GM12878 (cell line): ENCODE measurements at regions not wholly inside any gene's neighbourhood (a gene's known extent, or its start where the extent isn't known, plus 50 kb on each side); places are given as distances from the start of the nearest gene placed in this dataset.

Source experiments
- ATAC-seq: fragments of 200-7000 bp; cut with Tn5 transposase; 3 replicates; pipeline ENCODE4 v1.9.1; 2020; ENCODE audit warnings: mild to moderate bottlenecking, moderate library complexity
- BruUV-seq: library from RNA; stranded (reverse); fragments of 400-500 nt; replicated peaks from 2 replicates; lab custom pipeline; 2021; lab: Mats Ljungman, UMichigan
- CTCF ChIA-PET: fragments of 300-600 bp; sonication (Branson Sonifier 250); formaldehyde crosslinking; extraction: SDS; loops from one replicate; lab custom pipeline; 2021; ENCODE audit warnings: inconsistent platforms; lab: Yijun Ruan, JAX
- POLR2A ChIA-PET: fragments of 350-600 bp; formaldehyde crosslinking; extraction: SDS; loops from one replicate; lab custom pipeline; 2021; ENCODE audit warnings: inconsistent platforms; lab: Charles Lee
- RAD21 ChIA-PET: fragments of 300-600 bp; sonication (Branson Sonifier 250); formaldehyde crosslinking; loops from one replicate; lab custom pipeline; 2023; ENCODE audit warnings: antibody characterized with exemption; ENCODE audit not compliant: unreplicated experiment; lab: Charles Lee
- SMC1A ChIA-PET: fragments of 300-600 bp; sonication (Branson Sonifier 250); formaldehyde crosslinking; loops from one replicate; lab custom pipeline; 2023; ENCODE audit not compliant: unreplicated experiment, uncharacterized antibody; lab: Charles Lee
- DNase-seq: peaks from one replicate; pipeline ENCODE4 v3.0.0-alpha.2; 2011; ENCODE audit warnings: low read depth, low spot score
- FAIRE-seq: peaks from 3 replicates; lab custom pipeline; 2011; peaks lifted over from hg19 to GRCh38; lab: Jason Lieb, UNC
- H2AFZ ChIP-seq: 2 replicates; pipeline ENCODE4 v1.6.0; 2011; ENCODE audit warnings: low read depth, low read length, control low read depth; ENCODE audit not compliant: control insufficient read depth
- H3K27ac ChIP-seq: 2 replicates; pipeline ENCODE4 v1.5.1; 2011; ENCODE audit warnings: control low read depth; ENCODE audit not compliant: control insufficient read depth, insufficient read depth
- H3K27me3 ChIP-seq, 2 experiments: replicated peaks in 1 of 2; 2 replicates each; pipeline versions ENCODE4 v1.6.0 to v1.6.1; 2011; ENCODE audit warnings: low read length in 1 of 2; ENCODE audit not compliant: control insufficient read depth in 2 of 2, insufficient read depth in 2 of 2
- H3K36me3 ChIP-seq, 2 experiments: 2 replicates each; pipeline ENCODE4 v1.5.1; 2011; ENCODE audit warnings: low read length in 1 of 2; ENCODE audit not compliant: control insufficient read depth in 2 of 2, insufficient read depth in 2 of 2
- H3K4me1 ChIP-seq: 2 replicates; pipeline ENCODE4 v1.6.1; 2011; ENCODE audit warnings: mild to moderate bottlenecking, low read length, moderate library complexity, mixed read lengths; ENCODE audit not compliant: control insufficient read depth, insufficient read depth
- H3K4me2 ChIP-seq: 2 replicates; pipeline ENCODE4 v1.6.0; 2011; ENCODE audit warnings: control low read depth; ENCODE audit not compliant: control insufficient read depth, insufficient read depth
- H3K4me3 ChIP-seq: fragments of 200-600 bp; sonication (generic); 2 replicates; pipeline ENCODE4 v1.5.1; 2016
- H3K79me2 ChIP-seq: 2 replicates; pipeline ENCODE4 v1.6.0; 2011; ENCODE audit warnings: low read length; ENCODE audit not compliant: control insufficient read depth, insufficient read depth
- H3K9ac ChIP-seq: 2 replicates; pipeline ENCODE4 v1.8.0; 2011; ENCODE audit warnings: low read length, control low read depth, mixed read lengths; ENCODE audit not compliant: control insufficient read depth, insufficient read depth
- H3K9me3 ChIP-seq: replicated peaks from 3 replicates; pipeline ENCODE4 v1.5.1; 2011; ENCODE audit warnings: mild to moderate bottlenecking, low read length; ENCODE audit not compliant: control insufficient read depth, insufficient read depth
- H4K20me1 ChIP-seq: 2 replicates; pipeline ENCODE4 v1.6.0; 2011; ENCODE audit not compliant: control insufficient read depth, insufficient read depth
- PAX8 ChIP-seq: fragments of 450-650 bp; IDR thresholded peaks from 2 replicates; pipeline ENCODE4 v1.6.1; 2017; ENCODE audit warnings: mild to moderate bottlenecking, moderate library complexity
- PML ChIP-seq: IDR thresholded peaks from 2 replicates; pipeline ENCODE4 v1.6.1; 2012; ENCODE audit warnings: low read length, inconsistent platforms
- RAD21 ChIP-seq: IDR thresholded peaks from 2 replicates; pipeline ENCODE4 v1.6.1; 2011; ENCODE audit warnings: mild to moderate bottlenecking, low read depth, low read length, moderate library complexity; ENCODE audit not compliant: insufficient read depth
- RBBP5 ChIP-seq: fragments of 200-600 bp; sonication (generic); conservative IDR thresholded peaks from 2 replicates; pipeline ENCODE4 v1.6.1; 2016
- RELA ChIP-seq: fragments of 450-650 bp; IDR thresholded peaks from 2 replicates; pipeline ENCODE4 v1.8.0; 2014; ENCODE audit warnings: borderline replicate concordance; ENCODE audit not compliant: partially characterized antibody
- ZSCAN29 ChIP-seq: fragments of 450-650 bp; IDR thresholded peaks from 2 replicates; pipeline ENCODE4 v1.6.1; 2017; ENCODE audit warnings: mild to moderate bottlenecking, moderate library complexity
- ZZZ3 ChIP-seq: IDR thresholded peaks from 2 replicates; pipeline ENCODE4 v1.6.1; 2011; ENCODE audit warnings: low read depth; ENCODE audit not compliant: control insufficient read depth, insufficient read length
- WGBS: methylation state at CpG from one replicate; pipeline ENCODE4 v1.1.6; 2016; ENCODE audit warnings: low lambda C conversion rate; ENCODE audit not compliant: insufficient replicate concordance, insufficient coverage; ENCODE audit errors: missing lambda C conversion rate; 5-methylcytosine and 5-hydroxymethylcytosine counted together
- in situ Hi-C: fragments of 300-500 bp; cut with MboI; formaldehyde crosslinking; loops from 9 replicates; pipeline ENCODE4 v1.14.3; 2018; ENCODE audit warnings: mixed read lengths
- intact Hi-C: fragments of 100-400 bp; cut with micrococcal nuclease; formaldehyde crosslinking; loops from one replicate; pipeline ENCODE4 v1.14.2; 2022; ENCODE audit not compliant: unreplicated experiment
- TF ChIP-seq, protein P1 (sequence below): IDR thresholded peaks from 2 replicates; pipeline ENCODE4 v1.6.1; 2012; ENCODE audit warnings: mild to moderate bottlenecking, low read depth, low read length

DNA sequence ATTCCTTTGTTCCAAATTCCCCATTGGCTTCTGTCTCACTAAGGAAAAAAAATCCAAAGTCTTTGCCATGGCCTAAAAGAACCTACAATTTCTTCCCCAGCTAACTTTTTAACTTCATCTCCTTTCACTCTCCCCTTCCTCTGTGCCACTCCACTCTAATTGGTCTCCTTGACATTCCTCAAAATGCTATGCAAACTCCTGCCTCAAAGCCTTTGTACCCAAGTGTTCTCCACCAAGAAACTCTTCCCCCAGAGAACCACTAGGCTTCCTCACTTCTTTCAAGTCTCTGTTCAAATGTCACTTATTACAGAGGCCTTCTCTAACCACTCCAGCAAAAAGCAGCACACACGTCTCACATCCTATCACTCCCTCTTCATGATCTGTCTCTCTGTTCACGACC, 91.6 kb upstream of the NR4A3 start:
- Histone ChIP-seq H3K27ac (no peak overlapping the region), H3K4me3 (no peak overlapping the region), H4K20me1 (no peaks in the 10 kb centered on the region), H3K9me3 (no peaks in the 10 kb centered on the region), H3K36me3 (no peaks in the 10 kb centered on the region), H3K79me2 (no peaks in the 10 kb centered on the region), H3K4me2 (no peak overlapping the region)
- ATAC-seq, result no peak
- RAD21 ChIA-PET, result no interaction called here
- SMC1A ChIA-PET, result no interaction called here
- no TSS peak for BruUV-seq
- TF ChIP-seq, protein P1, sequence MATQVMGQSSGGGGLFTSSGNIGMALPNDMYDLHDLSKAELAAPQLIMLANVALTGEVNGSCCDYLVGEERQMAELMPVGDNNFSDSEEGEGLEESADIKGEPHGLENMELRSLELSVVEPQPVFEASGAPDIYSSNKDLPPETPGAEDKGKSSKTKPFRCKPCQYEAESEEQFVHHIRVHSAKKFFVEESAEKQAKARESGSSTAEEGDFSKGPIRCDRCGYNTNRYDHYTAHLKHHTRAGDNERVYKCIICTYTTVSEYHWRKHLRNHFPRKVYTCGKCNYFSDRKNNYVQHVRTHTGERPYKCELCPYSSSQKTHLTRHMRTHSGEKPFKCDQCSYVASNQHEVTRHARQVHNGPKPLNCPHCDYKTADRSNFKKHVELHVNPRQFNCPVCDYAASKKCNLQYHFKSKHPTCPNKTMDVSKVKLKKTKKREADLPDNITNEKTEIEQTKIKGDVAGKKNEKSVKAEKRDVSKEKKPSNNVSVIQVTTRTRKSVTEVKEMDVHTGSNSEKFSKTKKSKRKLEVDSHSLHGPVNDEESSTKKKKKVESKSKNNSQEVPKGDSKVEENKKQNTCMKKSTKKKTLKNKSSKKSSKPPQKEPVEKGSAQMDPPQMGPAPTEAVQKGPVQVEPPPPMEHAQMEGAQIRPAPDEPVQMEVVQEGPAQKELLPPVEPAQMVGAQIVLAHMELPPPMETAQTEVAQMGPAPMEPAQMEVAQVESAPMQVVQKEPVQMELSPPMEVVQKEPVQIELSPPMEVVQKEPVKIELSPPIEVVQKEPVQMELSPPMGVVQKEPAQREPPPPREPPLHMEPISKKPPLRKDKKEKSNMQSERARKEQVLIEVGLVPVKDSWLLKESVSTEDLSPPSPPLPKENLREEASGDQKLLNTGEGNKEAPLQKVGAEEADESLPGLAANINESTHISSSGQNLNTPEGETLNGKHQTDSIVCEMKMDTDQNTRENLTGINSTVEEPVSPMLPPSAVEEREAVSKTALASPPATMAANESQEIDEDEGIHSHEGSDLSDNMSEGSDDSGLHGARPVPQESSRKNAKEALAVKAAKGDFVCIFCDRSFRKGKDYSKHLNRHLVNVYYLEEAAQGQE, result no peak
- no peak for TF ChIP-seq ZZZ3
- TF ChIP-seq RAD21, result no peak
- TF ChIP-seq, all 136 proteins: peak for 0
- POLR2A ChIA-PET, result no interaction called here
- Histone ChIP-seq H3K4me1 (no peaks in the 10 kb centered on the region), H3K9ac (no peak overlapping the region), H2AFZ (no peak overlapping the region), H3K27me3 (no peaks in the 10 kb centered on the region)
- FAIRE-seq, result no peak
- in situ Hi-C loops (no loop called here), intact Hi-C loops (no loop called here)
- WGBS, result 9% methylated on average over 2 of the region's 2 CpGs
- DNase-seq, result no peak
- CTCF ChIA-PET, result no interaction called here

DNA sequence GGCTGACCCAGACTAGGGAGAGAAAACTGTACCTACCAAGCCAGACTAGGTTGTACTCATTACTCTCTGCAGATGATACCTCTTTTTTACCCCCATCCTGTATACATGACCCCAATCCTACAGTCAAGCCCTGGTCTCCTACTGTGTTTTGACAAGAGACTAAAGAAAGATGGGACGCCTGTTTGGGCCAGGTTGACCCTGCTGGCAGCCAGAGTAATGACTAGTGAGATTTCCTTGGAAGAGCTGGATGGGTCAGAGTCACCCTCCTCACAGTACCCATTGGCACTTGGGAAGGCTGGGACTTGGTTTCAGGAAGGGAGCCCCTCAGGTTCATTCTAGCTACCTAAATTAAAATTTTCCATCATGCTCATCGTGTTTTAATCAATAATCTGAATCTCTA, 89.7 kb upstream of the NR4A3 start:
- RAD21 ChIA-PET, result interaction anchor here (0.8 kb wide), 1 partner anchor 197 kb away, joined by 3 read pairs; no protein-coding TSS in a partner anchor
- Histone ChIP-seq H3K9me3 (no peaks in the 10 kb centered on the region), H3K4me1 (no peaks in the 10 kb centered on the region), H4K20me1 (no peaks in the 10 kb centered on the region), H2AFZ (no peak overlapping the region), H3K27me3 (no peaks in the 10 kb centered on the region), H3K9ac (no peak overlapping the region), H3K27ac (no peak overlapping the region), H3K36me3 (no peaks in the 10 kb centered on the region), H3K79me2 (no peaks in the 10 kb centered on the region), H3K4me3 (no peak overlapping the region), H3K4me2 (no peak overlapping the region)
- CTCF ChIA-PET, result interaction anchor here (1.2 to 1.6 kb wide), 2 partner anchors 10 to 12 kb away, joined by 4 read pairs; no protein-coding TSS in a partner anchor
- intact Hi-C loops, result no loop called here
- 13% methylated on average over 2 of the region's 2 CpGs for WGBS
- ATAC-seq (no peak), FAIRE-seq (no peak), DNase-seq (no peak)
- BruUV-seq, result no TSS peak
- no peak for TF ChIP-seq ZSCAN29
- no peak for TF ChIP-seq RAD21
- TF ChIP-seq PAX8, result no peak
- no peak for TF ChIP-seq RELA
- no peak for TF ChIP-seq PML
- no peak for TF ChIP-seq RBBP5
- POLR2A ChIA-PET, result no interaction called here
- in situ Hi-C loops, result no loop called here
- SMC1A ChIA-PET, result interaction anchor here (0.9 to 2.4 kb wide), 2 partner anchors 9 to 12 kb away, joined by 3 to 9 read pairs; no protein-coding TSS in a partner anchor
